Activated CD4-positive, alpha-beta T cell treated with anti-CD3 and anti-CD28 coated beads, Interleukin-2, amount 10 ng/mL, durations not matched to agents 7 days and 5 days (primary cell): ENCODE measurements at regions not wholly inside any gene's neighbourhood (a gene's known extent, or its start where the extent isn't known, plus 50 kb on each side); places are given as distances from the start of the nearest gene placed in this dataset.
"Not testable (repeated sequence)": the region's sequence is repeated elsewhere in the genome, so short reads cannot be mapped to it uniquely, and the experiment has no call there.

Experiments
- CTCF ChIA-PET: fragments of 350-600 bp; sonication (Branson Sonifier 250); formaldehyde crosslinking; loops from one replicate; lab custom pipeline; 2021; ENCODE audit warnings: antibody characterized with exemption; lab: Charles Lee
- POLR2A ChIA-PET: fragments of 350-600 bp; sonication (Branson Sonifier 250); formaldehyde crosslinking; loops from one replicate; lab custom pipeline; 2021; ENCODE audit warnings: antibody characterized with exemption; lab: Charles Lee
- DNase-seq: peaks from one replicate; pipeline ENCODE4 v3.0.0-alpha.2; 2020
- H3K27ac Mint-ChIP-seq: one replicate; pipeline ENCODE4 v1.8.0; 2021; ENCODE audit warnings: mild to moderate bottlenecking, moderate library complexity, mixed read lengths
- H3K27me3 Mint-ChIP-seq: one replicate; pipeline ENCODE4 v1.8.0; 2021; ENCODE audit warnings: mixed read lengths
- H3K36me3 Mint-ChIP-seq: one replicate; pipeline ENCODE4 v1.8.0; 2021; ENCODE audit warnings: low read depth, mixed read lengths
- H3K4me1 Mint-ChIP-seq: one replicate; pipeline ENCODE4 v1.8.0; 2021; ENCODE audit warnings: mixed read lengths
- H3K4me3 Mint-ChIP-seq: one replicate; pipeline ENCODE4 v1.8.0; 2021; ENCODE audit warnings: mild to moderate bottlenecking, moderate library complexity, mixed read lengths
- H3K9me3 Mint-ChIP-seq: one replicate; pipeline ENCODE4 v1.8.0; 2021; ENCODE audit warnings: mixed read lengths

GRCh38 chr4:173475751-173476150 is 54.3 kb downstream of the HAND2 start:
- H3K36me3 Mint-ChIP-seq, result no peaks in the 10 kb centered on the region
- no peak overlapping the region for H3K4me3 Mint-ChIP-seq
- peaks cover 10% of the 10 kb centered on the region for H3K27me3 Mint-ChIP-seq
- H3K4me1 Mint-ChIP-seq, result no peaks in the 10 kb centered on the region
- H3K9me3 Mint-ChIP-seq, result no peaks in the 10 kb centered on the region
- ChIA-PET POLR2A (no interaction called here), CTCF (no interaction called here)
- no peak for DNase-seq
- H3K27ac Mint-ChIP-seq, result no peak overlapping the region

GRCh38 chr4:173469622-173470021 is 60.4 kb downstream of the HAND2 start:
- no peaks in the 10 kb centered on the region for H3K4me1 Mint-ChIP-seq
- no peaks in the 10 kb centered on the region for H3K9me3 Mint-ChIP-seq
- no peak for DNase-seq
- peaks cover 24% of the 10 kb centered on the region for H3K27me3 Mint-ChIP-seq
- H3K36me3 Mint-ChIP-seq, result no peaks in the 10 kb centered on the region
- H3K4me3 Mint-ChIP-seq, result no peak overlapping the region
- POLR2A ChIA-PET, result no interaction called here
- H3K27ac Mint-ChIP-seq, result no peak overlapping the region
- CTCF ChIA-PET, result no interaction called here

- no peak overlapping the region for H3K4me3 Mint-ChIP-seq
- CTCF ChIA-PET, result no interaction called here
Measured at GRCh38 chr4:173468314-173468713, 61.7 kb downstream of the HAND2 start.

GRCh38 chr4:173466101-173466500 is 63.9 kb downstream of the HAND2 start:
- DNase-seq, result no peak
- H3K36me3 Mint-ChIP-seq, result no peaks in the 10 kb centered on the region
- ChIA-PET POLR2A (no interaction called here), CTCF (no interaction called here)
- H3K27ac Mint-ChIP-seq, result no peak overlapping the region
- H3K9me3 Mint-ChIP-seq, result no peaks in the 10 kb centered on the region
- no peaks in the 10 kb centered on the region for H3K4me1 Mint-ChIP-seq
- H3K27me3 Mint-ChIP-seq, result peaks cover 18% of the 10 kb centered on the region
- H3K4me3 Mint-ChIP-seq, result no peak overlapping the region

More at GRCh38 chr4:173468314-173468713, 61.7 kb downstream of the HAND2 start:
- POLR2A ChIA-PET, result no interaction called here
- Mint-ChIP-seq H3K9me3 (no peaks in the 10 kb centered on the region), H3K27ac (no peak overlapping the region), H3K36me3 (no peaks in the 10 kb centered on the region), H3K4me1 (no peaks in the 10 kb centered on the region), H3K27me3 (peaks cover 23% of the 10 kb centered on the region)
- no peak for DNase-seq

- DNase-seq, result no peak
- CTCF ChIA-PET, result no interaction called here
- no peak overlapping the region for H3K4me3 Mint-ChIP-seq
- peaks cover 12% of the 10 kb centered on the region for H3K27me3 Mint-ChIP-seq
- POLR2A ChIA-PET, result no interaction called here
- H3K4me1 Mint-ChIP-seq, result no peaks in the 10 kb centered on the region
- no peaks in the 10 kb centered on the region for H3K36me3 Mint-ChIP-seq
- H3K27ac Mint-ChIP-seq, result no peak overlapping the region
- H3K9me3 Mint-ChIP-seq, result no peaks in the 10 kb centered on the region
Measured at GRCh38 chr4:173464481-173464880, 65.5 kb downstream of the HAND2 start.

- peaks cover 14% of the 10 kb centered on the region for H3K27me3 Mint-ChIP-seq
- no peaks in the 10 kb centered on the region for H3K9me3 Mint-ChIP-seq
- CTCF ChIA-PET, result no interaction called here
- POLR2A ChIA-PET, result no interaction called here
- no peaks in the 10 kb centered on the region for H3K4me1 Mint-ChIP-seq
- no peaks in the 10 kb centered on the region for H3K36me3 Mint-ChIP-seq
- DNase-seq, result no peak
- no peak overlapping the region for H3K27ac Mint-ChIP-seq
- no peak overlapping the region for H3K4me3 Mint-ChIP-seq
Measured at GRCh38 chr4:173463816-173464215, 64.9 kb upstream of the SCRG1 start.

- POLR2A ChIA-PET, result no interaction called here
Measured at GRCh38 chr4:173461170-173461569, 62.3 kb upstream of the SCRG1 start.

GRCh38 chr4:173459857-173460256 is 60.9 kb upstream of the SCRG1 start:
- Mint-ChIP-seq H3K9me3 (no peaks in the 10 kb centered on the region), H3K4me1 (no peaks in the 10 kb centered on the region), H3K36me3 (no peaks in the 10 kb centered on the region), H3K27ac (no peak overlapping the region), H3K27me3 (peaks cover 14% of the 10 kb centered on the region), H3K4me3 (no peak overlapping the region)
- CTCF ChIA-PET, result interaction anchor here (1.0 kb wide), 1 partner anchor 18 kb away, joined by 3 read pairs; no protein-coding TSS in a partner anchor
- no peak for DNase-seq
- POLR2A ChIA-PET, result no interaction called here

More at GRCh38 chr4:173461170-173461569, 62.3 kb upstream of the SCRG1 start:
- Mint-ChIP-seq H3K27ac (no peak overlapping the region), H3K9me3 (no peaks in the 10 kb centered on the region), H3K36me3 (no peaks in the 10 kb centered on the region), H3K27me3 (peaks cover 16% of the 10 kb centered on the region), H3K4me1 (no peaks in the 10 kb centered on the region), H3K4me3 (no peak overlapping the region)
- CTCF ChIA-PET, result no interaction called here
- DNase-seq, result no peak

- CTCF ChIA-PET, result no interaction called here
- Mint-ChIP-seq H3K27ac (no peak overlapping the region), H3K4me1 (no peaks in the 10 kb centered on the region), H3K27me3 (peaks cover 10% of the 10 kb centered on the region), H3K4me3 (no peak overlapping the region), H3K36me3 (no peaks in the 10 kb centered on the region), H3K9me3 (no peaks in the 10 kb centered on the region)
- POLR2A ChIA-PET, result no interaction called here
- DNase-seq, result no peak
Measured at GRCh38 chr4:173457893-173458292, 59.0 kb upstream of the SCRG1 start.

- POLR2A ChIA-PET, H3K4me3 Mint-ChIP-seq, H3K9me3 Mint-ChIP-seq, H3K27ac Mint-ChIP-seq, H3K27me3 Mint-ChIP-seq, H3K4me1 Mint-ChIP-seq, H3K36me3 Mint-ChIP-seq, DNase-seq: not testable (repeated sequence)
- CTCF ChIA-PET, result interaction anchor here (0.9 kb wide), 1 partner anchor 11 kb away, joined by 3 read pairs; no protein-coding TSS in a partner anchor
Measured at GRCh38 chr4:173451435-173451834, 52.5 kb upstream of the SCRG1 start.

GRCh38 chr4:173450281-173450680 is 51.4 kb upstream of the SCRG1 start:
- CTCF ChIA-PET, result interaction anchor here (0.9 kb wide), 2 partner anchors 12 kb away, joined by 3 to 5 read pairs; no protein-coding TSS in a partner anchor

GRCh38 chr4:173449380-173449717 is 50.4 kb upstream of the SCRG1 start:
- H3K27ac Mint-ChIP-seq, result no peak overlapping the region
- no peaks in the 10 kb centered on the region for H3K9me3 Mint-ChIP-seq
- H3K4me3 Mint-ChIP-seq, result no peak overlapping the region
- peaks cover 4% of the 10 kb centered on the region for H3K4me1 Mint-ChIP-seq
- no peak for DNase-seq
- H3K36me3 Mint-ChIP-seq, result no peaks in the 10 kb centered on the region
- no peaks in the 10 kb centered on the region for H3K27me3 Mint-ChIP-seq
- ChIA-PET CTCF (interaction anchor here (0.9 kb wide), 1 partner anchor 13 kb away, joined by 5 read pairs; no protein-coding TSS in a partner anchor), POLR2A (no interaction called here)

More at GRCh38 chr4:173450281-173450680, 51.4 kb upstream of the SCRG1 start:
- no peak overlapping the region for H3K4me3 Mint-ChIP-seq
- H3K36me3 Mint-ChIP-seq, result no peaks in the 10 kb centered on the region
- no peaks in the 10 kb centered on the region for H3K27me3 Mint-ChIP-seq
- H3K27ac Mint-ChIP-seq, result no peak overlapping the region
- H3K4me1 Mint-ChIP-seq, result peaks cover 4% of the 10 kb centered on the region
- POLR2A ChIA-PET, result no interaction called here
- H3K9me3 Mint-ChIP-seq, result no peaks in the 10 kb centered on the region
- no peak for DNase-seq

GRCh38 chr4:173448608-173449379 is 49.9 kb upstream of the SCRG1 start:
- Mint-ChIP-seq H3K4me1 (peaks cover 4% of the 10 kb centered on the region), H3K9me3 (peaks cover 2% of the 10 kb centered on the region), H3K36me3 (no peaks in the 10 kb centered on the region), H3K27ac (no peak overlapping the region), H3K27me3 (no peaks in the 10 kb centered on the region), H3K4me3 (no peak overlapping the region)
- CTCF ChIA-PET, result no interaction called here
- DNase-seq, result no peak
- POLR2A ChIA-PET, result no interaction called here
